ENCODE measurements at regions not wholly inside any gene's neighbourhood (a gene's known extent, or its start where the extent isn't known, plus 50 kb on each side); places are given as distances from the start of the nearest gene placed in this dataset.

DNA sequence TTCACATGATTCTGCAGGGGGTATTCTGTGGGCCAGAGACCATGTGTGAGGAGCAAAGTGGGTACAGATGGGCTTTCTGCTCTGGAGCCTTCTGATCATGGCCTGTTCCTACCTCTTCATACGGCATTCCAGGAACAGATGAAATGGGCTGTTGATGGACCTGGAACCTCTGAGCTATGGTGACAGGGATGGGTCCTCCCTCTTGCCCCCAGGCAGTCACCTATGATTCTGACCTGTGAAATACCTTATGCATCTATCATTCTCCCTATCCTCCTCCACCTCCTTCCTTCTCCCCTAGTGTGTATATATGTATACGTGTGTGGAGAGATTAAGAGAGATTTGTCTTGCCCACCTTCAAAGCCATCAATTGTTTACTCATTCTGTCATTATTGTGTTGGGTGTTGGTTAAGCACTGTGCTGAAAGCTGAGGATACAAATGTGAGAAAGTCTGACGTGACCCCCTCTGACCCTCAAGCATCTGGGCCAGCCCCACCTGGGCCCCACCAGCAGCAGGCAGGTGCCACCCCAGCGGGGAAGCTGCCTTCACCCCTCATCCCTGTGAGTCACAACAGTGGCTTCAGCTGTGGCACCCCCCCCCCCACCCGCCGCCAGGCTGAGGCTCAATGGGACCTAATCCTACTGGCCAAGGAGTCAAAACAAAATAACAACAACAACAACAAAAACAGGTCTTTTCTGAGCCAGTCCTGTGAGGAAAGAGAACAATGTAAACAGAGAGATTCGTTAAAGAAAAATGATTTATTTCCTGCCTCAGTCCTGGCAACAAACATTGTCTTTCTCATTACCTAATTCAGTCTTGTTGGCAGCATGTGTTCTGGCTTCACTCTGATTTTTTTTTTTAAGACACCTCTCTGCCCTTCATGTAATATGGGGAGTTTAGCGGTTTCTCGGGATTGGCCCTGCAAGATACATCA is 103.8 kb upstream of the CDC42EP3 start:
- DNase-seq (ENCODE audit: low read depth): no peak
- TF ChIP-seq, protein P1, sequence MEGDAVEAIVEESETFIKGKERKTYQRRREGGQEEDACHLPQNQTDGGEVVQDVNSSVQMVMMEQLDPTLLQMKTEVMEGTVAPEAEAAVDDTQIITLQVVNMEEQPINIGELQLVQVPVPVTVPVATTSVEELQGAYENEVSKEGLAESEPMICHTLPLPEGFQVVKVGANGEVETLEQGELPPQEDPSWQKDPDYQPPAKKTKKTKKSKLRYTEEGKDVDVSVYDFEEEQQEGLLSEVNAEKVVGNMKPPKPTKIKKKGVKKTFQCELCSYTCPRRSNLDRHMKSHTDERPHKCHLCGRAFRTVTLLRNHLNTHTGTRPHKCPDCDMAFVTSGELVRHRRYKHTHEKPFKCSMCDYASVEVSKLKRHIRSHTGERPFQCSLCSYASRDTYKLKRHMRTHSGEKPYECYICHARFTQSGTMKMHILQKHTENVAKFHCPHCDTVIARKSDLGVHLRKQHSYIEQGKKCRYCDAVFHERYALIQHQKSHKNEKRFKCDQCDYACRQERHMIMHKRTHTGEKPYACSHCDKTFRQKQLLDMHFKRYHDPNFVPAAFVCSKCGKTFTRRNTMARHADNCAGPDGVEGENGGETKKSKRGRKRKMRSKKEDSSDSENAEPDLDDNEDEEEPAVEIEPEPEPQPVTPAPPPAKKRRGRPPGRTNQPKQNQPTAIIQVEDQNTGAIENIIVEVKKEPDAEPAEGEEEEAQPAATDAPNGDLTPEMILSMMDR (IDR thresholded peaks at IDR 0.05; ENCODE audit: insufficient read depth, low read length): no peak

DNA sequence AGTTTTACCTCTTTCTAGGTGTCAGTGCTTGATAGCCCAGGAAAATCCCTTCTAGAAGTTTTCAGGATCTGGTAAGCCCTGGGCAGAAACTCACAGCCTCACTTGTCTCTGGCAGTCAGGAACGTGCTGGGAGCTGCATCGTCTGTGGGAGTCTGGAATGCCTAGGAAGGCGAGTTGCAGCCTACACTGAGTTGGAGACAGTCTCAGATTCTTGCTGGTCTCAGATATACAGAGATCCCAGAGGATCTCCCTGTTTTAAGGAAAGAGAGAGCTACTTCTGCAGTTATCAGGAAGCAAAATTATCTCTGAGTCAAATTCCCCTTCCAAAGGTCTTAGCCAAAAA is 104.4 kb upstream of the CDC42EP3 start:
- peak; percentile 89 for DNase-seq (ENCODE audit: low read depth)
- TF ChIP-seq, protein P1 (IDR thresholded peaks at IDR 0.05; ENCODE audit: insufficient read depth, low read length): no peak
- no peak overlapping the region for H3K4me3 ChIP-seq (ENCODE audit: low read depth, low read length)

More for the DNA sequence above, 103.8 kb upstream of the CDC42EP3 start:
- H3K4me3 ChIP-seq (ENCODE audit: low read depth, low read length): no peak overlapping the region

DNA sequence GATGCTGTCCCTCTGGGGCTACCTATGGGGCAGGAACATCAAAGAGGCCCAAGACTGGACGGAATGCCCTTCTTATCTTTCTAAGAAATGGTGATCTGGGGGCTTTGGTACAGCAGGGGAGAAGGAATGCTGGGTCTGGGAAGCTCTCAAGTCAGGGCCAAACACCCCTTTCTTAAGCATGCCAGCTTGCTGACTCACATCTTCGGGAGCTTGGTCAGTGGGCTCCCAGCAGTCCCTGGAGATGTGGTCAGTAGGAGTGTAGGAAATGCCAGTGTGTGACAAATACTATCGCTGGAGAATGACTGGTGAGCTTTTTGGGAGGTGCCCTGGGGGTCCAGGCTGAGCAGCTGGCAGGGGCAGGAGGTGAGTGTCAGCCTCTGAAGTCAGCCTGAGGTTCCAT is 105.0 kb upstream of the CDC42EP3 start:
- peak; percentile 84 for DNase-seq (ENCODE audit: low read depth)
- H3K4me3 ChIP-seq (ENCODE audit: low read depth, low read length): no peak overlapping the region
- TF ChIP-seq, protein P1 (IDR thresholded peaks at IDR 0.05; ENCODE audit: insufficient read depth, low read length): no peak

DNA sequence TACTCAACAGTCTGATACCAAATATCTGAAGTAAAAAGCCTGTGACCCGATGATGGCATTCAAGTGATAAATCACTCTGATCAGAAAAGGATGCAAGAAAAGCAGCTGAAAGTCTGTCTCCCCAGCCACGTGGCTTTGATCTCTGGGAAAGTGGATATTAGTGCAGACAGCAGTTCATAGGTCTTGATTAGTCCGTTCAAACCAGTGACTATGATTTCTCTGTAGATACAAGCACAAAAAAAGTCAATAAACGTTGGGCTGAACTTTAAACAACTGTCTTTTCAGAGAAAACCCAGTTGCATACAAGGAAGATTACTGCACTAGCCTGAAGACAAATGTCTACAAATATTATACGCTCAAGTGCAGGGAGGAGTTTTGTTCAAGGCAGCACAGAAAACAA is 107.7 kb upstream of the CDC42EP3 start:
- no peak overlapping the region for H3K4me3 ChIP-seq (ENCODE audit: low read depth, low read length)
- DNase-seq (ENCODE audit: low read depth): no peak
- TF ChIP-seq, protein P1 (IDR thresholded peaks at IDR 0.05; ENCODE audit: insufficient read depth, low read length): no peak

DNA sequence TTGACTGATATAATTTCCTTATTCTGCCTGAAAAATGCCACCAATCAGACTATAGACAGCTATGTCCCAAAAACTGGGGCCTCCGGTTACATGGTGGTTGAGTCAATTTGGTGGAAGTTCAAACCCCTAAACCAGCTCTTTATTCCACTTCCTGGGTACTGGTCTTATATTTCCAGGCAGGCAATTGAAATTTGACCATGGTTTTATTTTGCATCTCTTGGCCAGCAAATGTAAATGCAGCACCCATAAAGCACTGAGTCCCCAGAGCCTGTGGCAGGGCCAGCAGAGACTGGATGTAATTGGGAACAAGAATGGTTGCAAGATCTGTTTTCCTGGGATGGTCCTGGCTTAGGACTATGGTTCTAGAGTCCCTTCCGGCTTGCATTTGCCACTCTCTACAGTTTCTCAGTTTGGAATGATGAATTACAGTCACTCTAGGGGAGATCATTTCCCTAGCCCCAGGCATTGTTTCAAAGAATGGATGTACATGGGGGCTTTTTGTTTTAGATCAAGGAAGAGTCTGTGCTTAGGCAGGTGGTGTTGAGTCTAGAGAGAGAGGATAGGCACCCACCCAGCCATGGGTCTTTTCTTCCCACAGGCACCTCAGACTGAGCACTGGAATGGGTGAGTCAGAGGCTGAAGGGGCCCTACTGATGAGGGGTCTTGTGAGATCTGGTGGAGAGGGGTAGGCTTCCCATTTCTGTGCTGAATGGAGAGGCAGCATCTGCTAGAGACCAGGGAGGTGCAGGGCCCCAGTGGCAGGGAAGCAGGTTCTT is 108.4 kb upstream of the CDC42EP3 start:
- no peak overlapping the region for H3K4me3 ChIP-seq (ENCODE audit: low read depth, low read length)
- DNase-seq (ENCODE audit: low read depth): no peak
- TF ChIP-seq, protein P1 (IDR thresholded peaks at IDR 0.05; ENCODE audit: insufficient read depth, low read length): no peak

DNA sequence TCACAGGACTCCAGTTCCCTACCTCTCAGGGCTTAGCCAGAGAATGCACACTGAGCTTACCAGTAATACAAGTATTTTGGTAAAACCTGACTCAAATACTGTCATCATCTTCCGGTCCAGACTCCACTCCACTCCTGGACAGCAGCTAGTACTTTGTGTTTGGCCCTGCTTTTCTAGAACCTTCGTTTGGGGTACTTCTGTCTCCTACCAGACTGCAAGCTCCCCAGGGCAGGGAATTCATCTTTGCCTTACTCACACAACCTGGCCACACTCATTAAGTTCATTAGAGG is 108.9 kb upstream of the CDC42EP3 start:
- TF ChIP-seq, protein P1 (IDR thresholded peaks at IDR 0.05; ENCODE audit: insufficient read depth, low read length): no peak
- peak; percentile 46 for DNase-seq (ENCODE audit: low read depth)
- no peak overlapping the region for H3K4me3 ChIP-seq (ENCODE audit: low read depth, low read length)
